Stomach (tissue), 4 donors: ENCODE measurements at regions not wholly inside any gene's neighbourhood (a gene's known extent, or its start where the extent isn't known, plus 50 kb on each side); places are given as distances from the start of the nearest gene placed in this dataset.

Experiments used
- EP300 ChIP-seq: sonication (generic); formaldehyde crosslinking; IDR thresholded peaks from one replicate; pipeline ENCODE4 v1.6.1; 2017; ENCODE audit warnings: antibody characterized with exemption
- POLR2A ChIP-seq, 4 donors: fragments of 450-650 bp; IDR thresholded peaks; one replicate each; pipeline ENCODE4 v1.6.1; 2016; ENCODE audit warnings: antibody characterized with exemption in 4 of 4, control low read depth in 2 of 4, mild to moderate bottlenecking in 1 of 4, moderate library complexity in 1 of 4
- POLR2AphosphoS5 ChIP-seq, 3 donors: sonication (generic); formaldehyde crosslinking; IDR thresholded peaks; one replicate each; pipeline ENCODE4 v1.6.1; 2016; ENCODE audit warnings: antibody characterized with exemption in 3 of 3
- TF ChIP-seq, protein P1 (sequence below), 7 experiments: fragments of 450-650 bp in 4 of 7; fragments of 200-600 bp in 3 of 7; sonication (generic) in 3 of 7; IDR thresholded peaks; one replicate each; pipeline ENCODE4 v1.5.1; 2016 to 2019; ENCODE audit warnings: antibody characterized with exemption in 7 of 7, control low read depth in 2 of 7, mild to moderate bottlenecking in 1 of 7

DNA sequence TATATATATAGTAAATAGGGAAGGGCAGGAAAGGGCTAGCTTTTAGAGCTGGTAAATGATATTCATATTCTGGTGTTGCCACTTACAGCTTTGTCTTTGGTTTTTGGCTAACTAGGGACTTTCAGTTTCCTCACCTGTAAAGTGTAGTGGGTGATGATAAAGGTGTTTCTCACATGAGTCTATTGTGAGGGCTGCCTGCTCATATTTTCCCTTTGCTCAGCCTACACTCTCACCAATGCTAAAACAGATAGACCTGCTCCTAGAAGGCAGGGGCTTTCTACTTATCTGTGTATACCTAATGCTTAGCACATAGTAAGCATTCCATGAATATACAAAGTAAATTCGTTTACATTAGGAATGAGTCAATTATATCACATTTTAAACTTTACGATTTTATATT, 137.2 kb upstream of the HS3ST1 start:
- TF ChIP-seq, protein P1, sequence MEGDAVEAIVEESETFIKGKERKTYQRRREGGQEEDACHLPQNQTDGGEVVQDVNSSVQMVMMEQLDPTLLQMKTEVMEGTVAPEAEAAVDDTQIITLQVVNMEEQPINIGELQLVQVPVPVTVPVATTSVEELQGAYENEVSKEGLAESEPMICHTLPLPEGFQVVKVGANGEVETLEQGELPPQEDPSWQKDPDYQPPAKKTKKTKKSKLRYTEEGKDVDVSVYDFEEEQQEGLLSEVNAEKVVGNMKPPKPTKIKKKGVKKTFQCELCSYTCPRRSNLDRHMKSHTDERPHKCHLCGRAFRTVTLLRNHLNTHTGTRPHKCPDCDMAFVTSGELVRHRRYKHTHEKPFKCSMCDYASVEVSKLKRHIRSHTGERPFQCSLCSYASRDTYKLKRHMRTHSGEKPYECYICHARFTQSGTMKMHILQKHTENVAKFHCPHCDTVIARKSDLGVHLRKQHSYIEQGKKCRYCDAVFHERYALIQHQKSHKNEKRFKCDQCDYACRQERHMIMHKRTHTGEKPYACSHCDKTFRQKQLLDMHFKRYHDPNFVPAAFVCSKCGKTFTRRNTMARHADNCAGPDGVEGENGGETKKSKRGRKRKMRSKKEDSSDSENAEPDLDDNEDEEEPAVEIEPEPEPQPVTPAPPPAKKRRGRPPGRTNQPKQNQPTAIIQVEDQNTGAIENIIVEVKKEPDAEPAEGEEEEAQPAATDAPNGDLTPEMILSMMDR (IDR thresholded peaks at IDR 0.05), result no peak
- TF ChIP-seq POLR2AphosphoS5 (IDR thresholded peaks at IDR 0.05), result no peak
- TF ChIP-seq POLR2A (IDR thresholded peaks at IDR 0.05), result no peak
- no peak for TF ChIP-seq EP300
